IMR-90 (cell line): ENCODE measurements at regions not wholly inside any gene's neighbourhood (a gene's known extent, or its start where the extent isn't known, plus 50 kb on each side); places are given as distances from the start of the nearest gene placed in this dataset.

ENCODE experiments used
- CTCF ChIP-seq: conservative IDR thresholded peaks from 2 replicates; pipeline ENCODE4 v1.5.1; 2012; ENCODE audit warnings: mild to moderate bottlenecking, low read depth, low read length, improper control_type of control experiment
- FOS ChIP-seq: fragments of 150-350 bp; IDR thresholded peaks from 2 replicates; pipeline ENCODE4 v1.6.1; 2016; ENCODE audit warnings: low read depth, low read length
- POLR2A ChIP-seq: IDR thresholded peaks from 2 replicates; pipeline ENCODE4 v1.6.1; 2012; ENCODE audit warnings: mild to moderate bottlenecking, low read depth, low read length
- RAD21 ChIP-seq: IDR thresholded peaks from 2 replicates; pipeline ENCODE4 v1.6.1; 2012; ENCODE audit warnings: low read length, improper control_type of control experiment
- RFX5 ChIP-seq: IDR thresholded peaks from 2 replicates; pipeline ENCODE4 v1.8.0; 2012; ENCODE audit warnings: low read depth, mild to moderate bottlenecking, low read length, moderate library complexity

DNA sequence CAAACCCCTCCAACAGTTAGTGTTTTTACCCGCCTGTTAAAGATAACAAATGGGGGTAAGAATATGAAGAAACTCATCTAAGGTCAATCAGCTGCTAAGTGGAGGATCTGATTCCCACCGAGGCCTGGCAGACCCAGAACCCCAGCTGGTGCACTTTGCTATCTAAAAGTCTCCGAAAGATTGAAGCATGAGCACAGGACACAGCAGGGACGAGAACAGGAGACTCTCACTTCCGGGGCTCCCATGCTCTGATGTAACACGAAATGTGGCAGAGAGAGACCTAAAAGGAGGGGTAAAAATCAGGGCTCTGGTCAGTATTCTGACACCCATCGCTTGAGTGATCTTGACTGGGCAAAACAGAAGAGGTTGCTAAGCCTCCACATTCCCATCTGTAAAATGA, 119.7 kb downstream of the PDCL3 start:
- no peak for TF ChIP-seq POLR2A
- TF ChIP-seq CTCF = no peak
- no peak for TF ChIP-seq RFX5
- no peak for TF ChIP-seq RAD21
- TF ChIP-seq FOS = no peak
